ENCODE measurements at regions not wholly inside any gene's neighbourhood (a gene's known extent, or its start where the extent isn't known, plus 50 kb on each side); places are given as distances from the start of the nearest gene placed in this dataset.
A peak's percentile ranks its signal among the peaks of the same experiment; 100 is the strongest.

DNA sequence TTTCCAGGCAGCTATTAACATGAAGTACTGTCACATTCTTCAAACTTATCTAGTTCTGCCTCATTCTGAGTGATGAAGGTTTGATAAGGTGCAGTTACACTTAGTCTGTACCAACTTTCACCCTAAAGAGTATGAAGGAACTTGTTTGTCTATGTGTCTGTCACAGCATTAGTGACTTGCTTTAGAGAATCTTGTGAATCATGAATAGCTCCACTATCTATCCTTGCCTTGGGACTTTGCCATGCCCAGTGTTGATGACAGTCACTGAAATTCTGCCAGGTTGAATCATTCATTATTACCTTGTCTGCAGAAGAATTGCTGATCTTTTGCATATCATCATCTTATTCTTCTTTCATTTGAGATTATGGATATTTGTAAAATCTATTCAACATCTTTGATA lies 50.9 kb upstream of the A1CF start:
- no peak for ATAC-seq
- no peak for DNase-seq (ENCODE audit: low read depth in 1 of 2, low spot score in 1 of 2)
- CTCF ChIA-PET = interaction anchor here (1.4 kb wide), 1 partner anchor 15 kb away, joined by 4 read pairs; no protein-coding TSS in a partner anchor
- H3K9me3 ChIP-seq = no peaks in the 10 kb centered on the region
- TF ChIP-seq RCOR1 (IDR thresholded peaks at IDR 0.05; ENCODE audit: low read depth, low read length) = no peak
- TF ChIP-seq, protein P1, sequence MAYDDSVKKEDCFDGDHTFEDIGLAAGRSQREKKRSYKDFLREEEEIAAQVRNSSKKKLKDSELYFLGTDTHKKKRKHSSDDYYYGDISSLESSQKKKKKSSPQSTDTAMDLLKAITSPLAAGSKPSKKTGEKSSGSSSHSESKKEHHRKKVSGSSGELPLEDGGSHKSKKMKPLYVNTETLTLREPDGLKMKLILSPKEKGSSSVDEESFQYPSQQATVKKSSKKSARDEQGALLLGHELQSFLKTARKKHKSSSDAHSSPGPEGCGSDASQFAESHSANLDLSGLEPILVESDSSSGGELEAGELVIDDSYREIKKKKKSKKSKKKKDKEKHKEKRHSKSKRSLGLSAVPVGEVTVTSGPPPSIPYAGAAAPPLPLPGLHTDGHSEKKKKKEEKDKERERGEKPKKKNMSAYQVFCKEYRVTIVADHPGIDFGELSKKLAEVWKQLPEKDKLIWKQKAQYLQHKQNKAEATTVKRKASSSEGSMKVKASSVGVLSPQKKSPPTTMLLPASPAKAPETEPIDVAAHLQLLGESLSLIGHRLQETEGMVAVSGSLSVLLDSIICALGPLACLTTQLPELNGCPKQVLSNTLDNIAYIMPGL (CRISPR knock-in tag; IDR thresholded peaks at IDR 0.05; ENCODE audit: borderline replicate concordance) = no peak
- no peak for TF ChIP-seq CBX2 (IDR thresholded peaks at IDR 0.05; ENCODE audit: borderline replicate concordance, low read depth)
- no peak for TF ChIP-seq ZSCAN20 (CRISPR knock-in tag; IDR thresholded peaks at IDR 0.05)
- no peak for TF ChIP-seq FOSB (CRISPR knock-in tag; IDR thresholded peaks at IDR 0.05)
- no peak for TF ChIP-seq HEYL (CRISPR knock-in tag; IDR thresholded peaks at IDR 0.05)
- TF ChIP-seq NR3C1 (IDR thresholded peaks at IDR 0.05) = no peak
- TF ChIP-seq, protein P2, sequence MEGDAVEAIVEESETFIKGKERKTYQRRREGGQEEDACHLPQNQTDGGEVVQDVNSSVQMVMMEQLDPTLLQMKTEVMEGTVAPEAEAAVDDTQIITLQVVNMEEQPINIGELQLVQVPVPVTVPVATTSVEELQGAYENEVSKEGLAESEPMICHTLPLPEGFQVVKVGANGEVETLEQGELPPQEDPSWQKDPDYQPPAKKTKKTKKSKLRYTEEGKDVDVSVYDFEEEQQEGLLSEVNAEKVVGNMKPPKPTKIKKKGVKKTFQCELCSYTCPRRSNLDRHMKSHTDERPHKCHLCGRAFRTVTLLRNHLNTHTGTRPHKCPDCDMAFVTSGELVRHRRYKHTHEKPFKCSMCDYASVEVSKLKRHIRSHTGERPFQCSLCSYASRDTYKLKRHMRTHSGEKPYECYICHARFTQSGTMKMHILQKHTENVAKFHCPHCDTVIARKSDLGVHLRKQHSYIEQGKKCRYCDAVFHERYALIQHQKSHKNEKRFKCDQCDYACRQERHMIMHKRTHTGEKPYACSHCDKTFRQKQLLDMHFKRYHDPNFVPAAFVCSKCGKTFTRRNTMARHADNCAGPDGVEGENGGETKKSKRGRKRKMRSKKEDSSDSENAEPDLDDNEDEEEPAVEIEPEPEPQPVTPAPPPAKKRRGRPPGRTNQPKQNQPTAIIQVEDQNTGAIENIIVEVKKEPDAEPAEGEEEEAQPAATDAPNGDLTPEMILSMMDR (IDR thresholded peaks at IDR 0.05) = no peak
- no peak for TF ChIP-seq EHF (CRISPR knock-in tag; IDR thresholded peaks at IDR 0.05)
- TF ChIP-seq, protein P3, sequence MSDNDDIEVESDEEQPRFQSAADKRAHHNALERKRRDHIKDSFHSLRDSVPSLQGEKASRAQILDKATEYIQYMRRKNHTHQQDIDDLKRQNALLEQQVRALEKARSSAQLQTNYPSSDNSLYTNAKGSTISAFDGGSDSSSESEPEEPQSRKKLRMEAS (IDR thresholded peaks at IDR 0.05) = no peak
- TF ChIP-seq CEBPB (IDR thresholded peaks at IDR 0.05) = no peak
- TF ChIP-seq TP53 (CRISPR knock-in tag; IDR thresholded peaks at IDR 0.05) = no peak
- no peak for TF ChIP-seq FOXS1 (CRISPR knock-in tag; IDR thresholded peaks at IDR 0.05)
- TF ChIP-seq KDM5A (IDR thresholded peaks at IDR 0.05) = no peak
- no peak overlapping the region for H3K27ac ChIP-seq
- H3K4me3 ChIP-seq = no peak overlapping the region
- FAIRE-seq = no peak
- H3K4me2 ChIP-seq = no peak overlapping the region
- no peaks in the 10 kb centered on the region for H3K4me1 ChIP-seq
- POLR2A ChIA-PET = no interaction called here

DNA sequence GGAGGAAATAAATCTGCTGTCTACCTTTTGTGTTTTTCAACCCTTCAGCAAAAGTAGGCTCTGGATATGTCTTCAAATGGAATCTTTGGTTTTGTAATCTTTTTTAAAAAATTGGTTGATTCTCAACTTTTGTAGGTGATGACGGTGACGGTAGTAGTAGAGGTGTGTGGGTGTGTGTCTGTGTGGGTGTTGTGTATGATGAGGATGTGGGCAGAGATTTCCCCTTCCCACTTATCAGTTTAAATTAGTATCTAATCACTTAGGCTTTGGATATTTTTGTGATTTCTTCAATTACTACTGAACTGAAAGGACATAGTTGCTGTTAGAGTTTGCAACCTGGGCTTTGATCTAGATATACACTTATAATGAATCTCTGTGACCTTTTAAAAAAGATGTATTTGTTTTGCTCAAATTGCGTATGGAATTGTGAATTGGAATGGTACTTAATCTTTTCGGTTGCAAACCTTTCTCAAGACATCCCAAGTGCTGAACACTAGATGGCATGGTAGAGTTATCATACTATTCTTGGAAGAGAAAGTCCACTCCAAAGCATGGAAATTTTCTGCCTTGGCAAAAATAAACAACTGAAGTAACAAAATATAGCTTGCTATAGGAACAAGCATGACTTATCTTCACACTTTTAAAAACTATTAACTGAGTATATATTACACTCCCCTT lies 51.9 kb upstream of the A1CF start:
- no peaks in the 10 kb centered on the region for H3K9me3 ChIP-seq
- ChIA-PET CTCF (interaction anchor here (1.4 kb wide), 1 partner anchor 14 kb away, joined by 4 read pairs; no protein-coding TSS in a partner anchor), POLR2A (no interaction called here)
- TF ChIP-seq MYC (IDR thresholded peaks at IDR 0.05; ENCODE audit: borderline replicate concordance, low read length) = no peak
- no peak for TF ChIP-seq HDAC2 (IDR thresholded peaks at IDR 0.05)
- TF ChIP-seq POLR2AphosphoS2 (conservative IDR thresholded peaks at IDR 0.05; ENCODE audit: low read length) = no peak
- TF ChIP-seq JUN (IDR thresholded peaks at IDR 0.05) = no peak
- no peak for TF ChIP-seq MAFK (IDR thresholded peaks at IDR 0.05; ENCODE audit: partially characterized antibody)
- TF ChIP-seq, protein P2 (IDR thresholded peaks at IDR 0.05) = peak; percentile 48
- no peak for TF ChIP-seq BHLHE40 (IDR thresholded peaks at IDR 0.05; ENCODE audit: low read depth, low read length)
- peak in 1 of 2 experiments; percentile 39; a peak in 1 of 5 replicates for TF ChIP-seq RAD21 (conservative IDR thresholded peaks at IDR 0.05 in 1 of 2, IDR thresholded peaks at IDR 0.05 in 1 of 2)
- no peak for TF ChIP-seq ZC3H11A (IDR thresholded peaks at IDR 0.05)
- TF ChIP-seq, protein P4, sequence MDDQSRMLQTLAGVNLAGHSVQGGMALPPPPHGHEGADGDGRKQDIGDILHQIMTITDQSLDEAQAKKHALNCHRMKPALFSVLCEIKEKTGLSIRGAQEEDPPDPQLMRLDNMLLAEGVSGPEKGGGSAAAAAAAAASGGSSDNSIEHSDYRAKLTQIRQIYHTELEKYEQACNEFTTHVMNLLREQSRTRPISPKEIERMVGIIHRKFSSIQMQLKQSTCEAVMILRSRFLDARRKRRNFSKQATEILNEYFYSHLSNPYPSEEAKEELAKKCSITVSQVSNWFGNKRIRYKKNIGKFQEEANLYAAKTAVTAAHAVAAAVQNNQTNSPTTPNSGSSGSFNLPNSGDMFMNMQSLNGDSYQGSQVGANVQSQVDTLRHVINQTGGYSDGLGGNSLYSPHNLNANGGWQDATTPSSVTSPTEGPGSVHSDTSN (IDR thresholded peaks at IDR 0.05) = no peak
- TF ChIP-seq NR3C1 (IDR thresholded peaks at IDR 0.05) = no peak
- no peak overlapping the region for H3K27ac ChIP-seq
- H3K4me3 ChIP-seq = no peak overlapping the region
- peak; percentile 8 to 49 for DNase-seq (ENCODE audit: low read depth in 1 of 2, low spot score in 1 of 2)
- no peak overlapping the region for H3K4me2 ChIP-seq
- FAIRE-seq = no peak
- peak in 1 of 2 experiments; percentile 54; a peak in 1 of 6 replicates for ATAC-seq
- WGBS (ENCODE audit: missing lambda C conversion rate) = 1% methylated on average over 4 of the region's 4 CpGs
- H3K4me1 ChIP-seq = no peaks in the 10 kb centered on the region

Data from A549 (cell line).